ENCODE measurements at regions not wholly inside any gene's neighbourhood (a gene's known extent, or its start where the extent isn't known, plus 50 kb on each side); places are given as distances from the start of the nearest gene placed in this dataset.

DNA sequence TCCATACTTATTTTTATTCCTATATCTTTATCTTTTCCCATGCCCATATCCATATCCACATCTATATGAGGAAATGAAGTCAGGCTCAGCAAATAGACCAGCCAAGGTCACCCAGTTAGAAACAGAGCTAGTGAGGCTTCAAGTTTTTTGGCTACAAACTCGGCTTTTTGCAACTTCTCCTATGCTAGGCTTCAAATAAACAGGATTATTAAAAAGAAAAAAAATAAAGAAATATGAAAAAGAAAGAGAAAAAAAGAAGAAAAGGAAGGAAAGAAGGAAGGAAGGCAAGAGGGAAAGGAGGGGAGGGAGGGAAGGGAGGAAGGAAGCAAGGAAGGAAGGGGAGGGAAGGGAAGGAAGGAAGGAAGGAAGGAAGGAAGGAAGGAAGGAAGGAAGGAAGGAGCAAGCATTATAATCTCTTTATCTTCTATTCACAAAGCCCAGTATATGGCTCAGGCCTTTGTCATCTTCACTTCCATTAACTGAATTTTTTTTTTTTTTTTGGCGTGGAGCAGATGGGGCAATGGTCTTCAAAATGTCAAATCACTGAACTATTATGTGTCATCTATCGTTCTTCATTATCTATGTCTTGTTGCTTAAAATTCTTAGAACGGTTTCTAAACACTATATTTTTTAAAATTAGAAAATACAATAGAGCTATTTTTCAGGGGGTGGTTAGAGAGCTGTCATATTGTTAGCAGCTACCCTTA, 418.2 kb downstream of the VRK1 start:
- DNase-seq = no peak

DNA sequence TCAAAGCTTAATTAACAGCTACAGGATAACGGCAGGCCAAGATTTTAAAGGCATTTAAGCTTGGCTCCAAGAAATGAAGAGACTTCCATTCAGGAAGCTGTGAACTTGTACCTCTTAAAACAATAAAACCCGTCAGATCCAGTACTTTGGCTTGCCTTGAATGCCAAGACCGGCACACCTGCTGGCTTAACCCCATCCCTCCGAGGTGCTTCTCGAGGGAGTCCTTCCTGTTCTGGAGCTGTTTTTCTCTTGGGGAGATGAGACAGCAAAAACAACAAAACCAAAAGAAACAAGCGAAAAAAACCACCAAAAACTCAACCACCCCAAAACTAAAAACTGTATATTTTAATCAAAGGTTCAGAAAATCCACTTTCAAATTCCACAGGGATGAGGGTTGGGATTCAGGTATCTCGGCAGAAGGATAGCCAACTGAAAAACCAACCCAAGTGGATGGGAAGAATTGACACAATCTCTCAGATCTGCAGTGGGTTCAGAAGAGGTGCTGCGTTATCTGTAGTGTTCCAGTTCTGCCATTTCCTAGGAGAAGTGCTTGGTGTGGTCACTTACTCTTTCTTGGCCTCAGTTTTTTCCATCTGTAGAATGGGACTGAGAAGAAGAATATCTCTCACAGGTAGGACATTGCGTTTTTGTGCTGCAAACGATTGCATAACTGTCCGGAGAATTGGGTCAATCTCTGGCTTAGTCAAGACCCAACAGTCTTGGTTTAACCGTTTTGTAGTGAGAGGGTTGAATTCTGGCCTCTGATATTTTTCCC, 420.1 kb downstream of the VRK1 start:
- DNase-seq = no peak

DNA sequence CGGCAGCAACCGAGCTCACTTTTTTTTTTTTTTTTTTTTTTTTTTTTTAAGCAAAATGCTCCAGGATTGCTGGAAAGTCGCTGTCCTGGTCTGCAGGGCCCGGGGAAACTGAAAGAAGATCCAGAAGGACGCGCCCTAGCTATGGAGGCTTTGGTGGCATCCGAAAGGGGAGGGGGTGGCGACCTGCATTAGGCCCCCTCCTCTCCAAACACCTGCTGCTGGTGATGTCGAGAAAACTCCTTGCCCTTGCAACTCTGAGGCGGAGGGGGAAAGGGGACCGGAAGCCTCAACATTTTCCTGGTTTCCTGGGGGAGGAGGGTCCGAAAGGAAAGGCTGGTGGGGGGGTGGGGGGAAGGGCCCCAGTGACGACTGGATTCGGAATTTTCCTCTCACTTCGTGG, 421.1 kb downstream of the VRK1 start:
- DNase-seq = no peak

DNA sequence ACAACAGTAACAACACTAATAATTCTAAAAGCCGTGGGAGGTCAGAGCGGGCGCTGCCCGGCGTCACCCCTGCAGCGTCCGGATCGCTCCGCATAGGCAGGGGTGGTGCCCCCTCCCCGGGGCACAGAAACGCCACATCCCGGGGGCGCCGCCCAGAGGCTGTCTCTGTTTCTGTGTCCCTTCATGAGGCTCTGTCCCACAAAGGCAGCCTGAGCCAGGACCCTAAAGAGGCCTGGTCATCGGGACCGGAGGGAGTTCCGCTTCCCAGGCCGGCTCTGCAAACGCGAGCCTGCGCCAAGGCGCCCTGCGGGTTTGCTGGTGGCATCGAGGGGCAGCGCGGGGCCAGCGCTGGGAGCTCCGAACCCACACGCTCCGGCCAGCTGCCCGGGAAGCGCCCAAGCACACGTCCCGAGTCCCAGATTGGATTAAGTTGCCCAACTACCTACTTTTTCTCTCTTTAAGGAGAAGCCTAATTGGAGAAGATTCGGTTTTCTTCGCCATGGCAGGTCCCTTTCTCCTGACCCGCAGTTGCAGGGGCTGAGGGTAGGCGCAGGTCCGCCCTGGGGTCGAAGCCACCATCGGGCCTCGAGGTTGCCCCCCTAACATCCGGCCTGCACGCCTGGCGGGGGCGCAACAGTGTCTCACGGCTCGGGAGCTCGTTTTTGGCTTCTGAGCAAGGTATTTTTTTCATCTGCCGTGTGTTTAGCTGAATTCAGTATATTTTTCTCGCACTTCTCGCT, 421.7 kb downstream of the VRK1 start:
- DNase-seq = no peak

DNA sequence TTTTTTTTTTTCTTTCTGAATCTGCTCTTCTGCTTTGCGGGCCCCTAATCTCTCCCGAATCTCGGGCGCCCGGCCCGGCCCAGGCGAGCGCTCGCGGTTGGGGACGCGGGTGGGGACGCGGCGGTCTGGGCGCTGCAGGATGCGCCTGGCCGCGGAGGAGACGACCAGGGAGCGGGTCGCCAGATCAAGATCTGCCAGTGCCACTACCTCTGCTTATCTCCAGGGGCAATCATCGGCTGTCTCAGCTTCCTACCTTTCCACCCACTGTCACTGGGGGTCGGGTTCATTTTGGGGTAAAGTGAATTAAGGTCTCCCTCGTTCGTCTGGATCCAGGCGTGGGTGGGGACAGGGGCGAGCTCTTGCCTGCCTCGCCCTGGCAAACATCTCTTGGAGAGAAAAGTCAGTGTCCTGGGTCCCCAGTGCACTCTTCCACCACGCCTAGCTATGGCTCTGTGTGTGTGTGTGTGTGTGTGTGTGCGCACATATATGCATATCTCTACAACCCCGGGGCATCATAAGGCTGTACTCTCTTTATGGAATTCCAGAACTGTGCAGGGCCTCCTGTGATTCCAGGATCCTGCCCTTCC, 422.3 kb downstream of the VRK1 start:
- DNase-seq = no peak

DNA sequence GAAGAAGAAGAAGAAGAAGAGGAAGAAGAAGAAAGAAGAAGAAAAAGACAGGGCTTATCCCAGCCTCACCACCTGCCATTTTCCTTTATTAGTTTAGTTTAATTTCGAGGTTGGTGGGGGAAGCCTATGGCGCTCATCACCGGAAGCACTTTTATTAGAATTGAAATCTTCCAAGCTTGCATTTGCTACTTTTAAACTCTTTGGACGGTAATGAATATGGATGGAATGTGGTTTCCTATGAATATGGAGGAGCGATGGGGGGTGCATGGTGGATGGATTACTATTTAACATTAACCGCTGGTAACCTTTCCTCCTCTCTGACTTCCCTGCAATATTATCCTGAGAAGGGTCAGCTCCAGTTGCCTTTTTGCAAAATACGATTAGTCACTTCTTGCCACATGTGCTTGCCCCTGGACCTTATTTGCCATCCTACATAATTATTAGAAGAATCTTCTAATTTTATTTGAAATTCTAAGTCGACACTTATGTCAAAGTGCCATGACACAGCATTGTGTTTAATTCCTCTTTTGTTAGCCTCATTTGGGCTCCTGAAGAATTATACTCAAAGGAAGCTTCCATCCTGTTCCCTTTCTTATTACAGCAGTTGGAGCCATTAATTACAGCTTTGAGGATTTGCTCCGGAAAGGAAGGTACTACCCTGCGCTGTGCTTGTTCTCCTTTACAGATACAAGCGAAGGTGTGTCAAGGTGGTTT, 424.5 kb downstream of the VRK1 start:
- no peak for DNase-seq

DNA sequence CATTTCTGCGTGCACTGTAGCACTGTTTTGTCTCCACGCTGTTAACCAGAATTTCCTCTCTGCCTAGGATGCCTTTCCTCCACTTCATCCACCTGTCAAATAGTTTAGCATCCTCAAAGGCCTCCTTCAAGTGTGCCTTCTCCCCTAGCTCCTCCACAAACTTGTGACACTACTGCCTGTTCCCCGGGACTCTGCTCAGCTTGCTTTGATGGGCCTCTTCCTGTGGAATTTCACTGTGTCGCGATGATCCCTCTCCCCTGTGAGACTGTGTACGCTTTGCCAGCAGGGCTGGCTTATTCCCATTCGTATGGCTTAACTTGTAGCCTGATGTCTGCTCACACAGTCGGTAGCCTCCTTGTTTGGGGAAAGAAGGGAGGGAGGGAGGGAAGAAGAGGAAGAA, 426.8 kb downstream of the VRK1 start:
- no peak for DNase-seq

DNA sequence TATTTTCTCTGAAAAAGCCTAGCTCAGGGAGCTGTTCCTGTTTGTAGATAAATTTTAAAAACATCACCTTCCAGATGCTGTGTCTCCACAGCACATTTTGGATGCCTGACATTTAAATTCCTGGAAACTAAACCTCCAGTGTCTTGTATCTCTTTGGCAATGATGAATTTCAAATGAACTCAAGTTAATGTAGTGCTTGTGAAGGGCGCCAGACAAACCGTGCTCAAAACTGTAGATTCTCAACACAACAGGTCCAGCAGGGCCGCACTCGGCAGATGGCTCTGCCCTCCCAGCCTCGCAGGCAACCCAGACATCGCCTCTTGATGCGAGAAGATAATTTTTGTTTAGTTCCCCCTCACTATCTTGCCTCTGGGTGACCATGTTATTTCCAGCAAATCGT, 432.9 kb downstream of the VRK1 start:
- DNase-seq = no peak

DNA sequence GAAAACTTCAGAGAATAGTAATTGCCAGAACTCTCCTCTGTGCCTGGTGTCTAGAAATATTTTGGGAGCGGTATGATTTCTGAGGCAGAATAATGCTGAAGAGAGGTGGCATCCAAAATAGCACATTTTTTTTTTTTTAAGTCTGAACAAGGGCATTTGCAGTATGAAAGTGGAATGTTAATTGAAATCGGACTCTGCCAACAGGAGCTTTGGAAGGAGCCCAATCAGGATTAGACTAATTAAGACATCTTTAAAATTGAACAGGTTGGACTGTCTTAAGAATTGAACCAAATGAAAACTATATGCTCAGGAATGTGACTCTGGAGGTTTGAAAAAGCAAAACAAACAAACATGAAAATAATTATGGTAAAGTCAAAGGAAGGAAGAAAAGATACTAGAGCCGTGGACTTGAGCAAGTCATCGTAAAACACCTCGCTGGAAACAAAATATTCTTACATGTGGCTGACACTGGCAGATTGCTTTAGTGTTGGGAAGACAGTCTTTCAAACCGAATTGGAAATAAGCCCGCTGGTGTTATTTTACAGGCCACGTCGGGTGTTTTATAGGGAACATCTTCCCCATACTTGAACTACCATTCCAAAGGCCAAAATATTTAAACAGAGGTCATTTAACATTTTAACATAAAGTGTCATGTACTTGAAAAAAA, 436.3 kb downstream of the VRK1 start:
- DNase-seq = no peak

DNA sequence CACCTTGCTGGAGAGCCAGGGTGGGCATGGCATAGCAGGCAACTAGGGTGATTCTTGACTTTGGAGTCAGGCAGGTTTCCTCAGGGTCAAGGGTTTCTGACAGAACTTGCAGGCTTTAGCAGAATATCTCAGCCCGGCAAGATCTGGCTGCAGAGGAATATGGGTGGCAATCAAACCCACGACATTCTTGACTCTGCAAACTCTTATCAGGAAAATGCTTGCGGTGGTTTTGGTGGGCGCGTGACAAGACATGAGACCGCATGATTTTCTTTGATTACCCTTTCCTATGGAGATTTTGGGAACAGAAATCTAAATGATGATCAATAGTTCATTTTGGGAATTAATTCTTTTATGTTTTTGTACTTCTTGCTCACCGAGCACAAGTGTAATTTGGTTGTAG, 449.5 kb downstream of the VRK1 start:
- DNase-seq = no peak

DNA sequence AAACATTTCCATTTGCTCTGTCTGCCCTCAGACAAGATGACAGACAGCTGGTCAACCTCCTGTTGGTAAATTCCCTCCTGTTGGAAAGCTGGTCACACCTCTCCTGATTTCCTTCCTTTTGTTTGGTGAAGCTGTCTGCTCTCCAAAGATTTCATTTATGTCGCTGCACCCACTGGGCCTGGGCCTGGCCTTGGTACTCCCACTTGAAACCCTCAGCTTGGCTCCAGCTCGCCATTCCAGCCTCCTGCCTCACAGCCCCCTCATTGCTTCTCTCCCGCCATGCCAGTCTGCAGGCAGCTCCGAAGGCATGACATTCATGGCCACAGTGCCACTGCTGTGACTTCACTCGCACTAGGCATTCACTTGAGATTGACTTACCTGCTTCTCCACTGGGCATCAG, 451.8 kb downstream of the VRK1 start:
- DNase-seq = no peak

DNA sequence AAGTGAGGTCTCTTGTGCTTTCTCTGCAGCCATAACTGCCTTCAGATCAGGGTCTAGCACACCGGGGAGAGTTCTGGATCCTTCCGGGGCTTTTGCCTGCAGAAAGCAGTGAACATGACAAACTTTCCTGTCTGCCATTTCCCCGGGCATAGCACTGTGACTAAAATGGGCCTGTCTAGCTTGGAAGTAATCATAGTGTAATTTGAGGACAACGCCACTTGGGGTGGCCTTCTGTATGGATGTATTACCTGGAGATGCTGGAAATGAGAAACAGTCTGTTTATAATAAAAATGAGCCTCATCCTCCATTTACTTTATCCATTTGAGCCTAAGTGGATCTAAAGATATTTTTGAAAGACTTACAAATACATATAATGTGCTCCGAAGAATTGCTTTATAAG, 453.7 kb downstream of the VRK1 start:
- no peak for DNase-seq

DNA sequence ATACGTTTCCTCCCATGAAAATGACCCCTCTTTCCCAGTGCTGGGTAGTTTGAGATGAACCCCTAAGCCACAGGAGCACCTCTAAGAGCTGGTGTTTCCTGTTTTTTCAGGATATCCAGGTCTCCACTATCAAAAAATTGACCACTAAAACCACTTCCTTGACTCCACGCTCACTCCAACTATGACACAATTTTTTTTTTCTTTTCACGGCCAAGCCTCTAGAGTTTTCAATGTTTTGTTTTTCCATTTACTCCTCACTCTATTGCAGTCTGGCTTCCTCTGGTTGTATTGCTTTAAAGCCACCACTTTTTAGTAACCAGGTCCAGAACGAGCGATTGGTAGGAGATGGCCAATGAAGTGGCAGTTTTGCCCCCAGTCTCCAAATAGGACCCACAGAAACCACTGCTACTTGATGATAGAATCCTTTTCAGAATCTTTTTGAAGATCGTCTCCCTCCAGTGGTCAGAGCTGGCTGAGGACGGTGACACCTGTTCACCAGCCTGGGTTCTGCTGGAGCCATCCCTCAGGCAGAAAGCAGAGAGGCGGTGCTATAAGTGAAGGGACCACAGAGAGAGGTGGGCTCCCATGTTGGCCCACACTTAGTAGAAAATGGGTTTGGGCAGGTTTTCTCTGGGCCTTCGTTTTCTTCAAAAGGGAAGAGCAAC, 454.4 kb downstream of the VRK1 start:
- no peak for DNase-seq

DNA sequence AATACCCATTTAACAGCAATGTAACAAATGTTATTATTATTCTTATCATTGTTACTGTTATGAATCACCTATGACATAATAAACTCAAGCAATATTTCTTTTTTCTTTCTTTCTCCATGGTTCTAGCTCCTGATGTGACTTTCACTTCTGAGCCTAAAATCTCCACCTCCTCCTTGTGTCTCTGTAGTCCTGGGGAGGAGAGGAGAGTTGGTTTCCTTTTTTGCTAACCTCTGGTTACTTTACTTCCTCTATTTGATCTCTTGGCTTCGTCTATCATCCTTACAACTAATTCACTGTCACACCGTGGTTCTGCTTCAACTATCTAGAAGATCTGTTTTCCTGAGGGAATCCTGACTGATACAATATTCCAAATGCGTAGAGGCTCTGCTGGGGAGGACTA, 456.6 kb downstream of the VRK1 start:
- no peak for DNase-seq

DNA sequence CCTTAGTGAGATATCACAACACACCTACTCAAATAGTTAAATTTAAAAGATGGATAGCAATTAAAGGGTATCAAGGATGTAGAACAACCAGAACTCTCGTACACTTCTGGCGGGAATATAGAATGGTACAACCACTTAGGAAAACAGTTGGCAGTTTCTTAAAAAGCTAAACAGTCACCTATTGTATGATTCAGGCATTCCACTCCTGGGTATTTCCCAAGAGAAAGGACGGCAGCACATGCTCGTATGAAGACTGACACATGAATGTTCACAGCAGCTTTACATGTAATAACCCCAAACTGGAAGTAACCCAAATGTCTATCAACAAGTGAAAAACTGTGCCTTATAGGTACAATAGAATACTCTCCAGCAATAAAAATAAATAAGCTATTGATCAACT, 465.2 kb downstream of the VRK1 start:
- no peak for DNase-seq

DNA sequence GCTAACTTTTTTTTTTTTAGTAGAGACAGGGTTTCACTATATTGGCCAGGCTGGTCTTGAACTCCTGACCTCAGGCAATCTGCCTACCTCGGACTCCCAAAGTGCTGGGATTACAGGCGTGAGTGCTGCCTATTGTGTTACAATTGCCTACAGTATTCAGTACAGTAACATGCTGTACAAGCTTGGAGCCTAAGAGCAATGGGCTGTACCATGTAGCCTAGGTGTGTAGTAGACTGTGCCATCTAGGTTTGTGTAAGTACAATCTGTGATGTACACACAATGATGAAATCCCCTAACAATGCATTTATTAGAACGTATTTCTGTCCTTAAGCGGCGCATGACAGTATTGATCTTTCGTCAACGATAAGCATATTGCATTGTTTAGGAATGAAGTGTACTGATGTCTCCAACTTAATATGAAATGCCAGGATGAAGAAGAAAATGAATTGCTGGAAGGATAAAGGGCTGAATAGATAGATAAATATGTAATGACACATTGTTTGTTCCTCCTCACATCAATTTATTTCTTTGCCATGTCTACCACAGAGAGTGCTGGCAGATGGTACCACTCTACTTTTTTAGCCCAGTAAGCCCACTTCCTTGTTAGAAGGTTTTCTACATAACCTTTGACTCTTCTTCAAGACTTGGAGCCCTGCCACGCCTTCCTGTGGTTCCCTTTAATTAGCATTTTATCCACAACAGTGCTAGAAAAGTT, 467.5 kb downstream of the VRK1 start:
- no peak for DNase-seq

DNA sequence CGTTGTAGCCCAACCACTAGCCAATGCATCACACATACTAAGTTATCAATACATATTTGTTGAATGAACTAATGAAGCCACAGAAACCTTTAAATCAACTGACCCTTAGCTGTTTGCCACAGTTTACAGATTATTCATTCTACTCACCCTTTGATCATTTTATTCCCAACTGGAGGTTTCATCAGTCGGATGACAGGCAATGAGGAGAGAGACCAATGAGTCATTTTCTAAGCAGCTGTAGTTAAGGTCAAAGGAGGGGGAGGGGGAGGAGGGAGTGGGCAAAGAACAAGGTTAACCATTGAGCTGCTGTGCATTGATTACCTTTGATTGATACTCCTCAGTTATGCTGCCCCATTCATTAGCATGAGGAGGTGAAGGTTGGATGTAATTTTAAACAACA, 469.5 kb downstream of the VRK1 start:
- DNase-seq = no peak

DNA sequence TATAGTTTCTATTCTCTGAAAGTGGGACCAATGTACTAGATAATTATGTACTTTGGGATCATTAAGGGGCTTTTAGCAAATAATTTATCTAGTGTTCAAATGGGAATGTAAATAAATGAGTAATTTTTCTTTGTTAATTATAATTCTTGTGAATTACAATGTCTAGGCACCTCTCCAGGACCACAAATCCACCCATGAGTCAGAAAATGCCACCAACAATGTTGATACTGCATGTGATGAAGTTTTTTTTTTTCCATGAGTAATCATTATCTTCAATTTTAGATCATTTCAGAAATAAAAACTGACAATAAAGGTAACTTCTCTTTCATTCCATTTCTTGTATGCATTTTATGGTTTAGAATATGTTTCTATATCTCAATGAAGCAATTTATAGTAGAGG, 470.3 kb downstream of the VRK1 start:
- DNase-seq = peak; percentile 73

DNA sequence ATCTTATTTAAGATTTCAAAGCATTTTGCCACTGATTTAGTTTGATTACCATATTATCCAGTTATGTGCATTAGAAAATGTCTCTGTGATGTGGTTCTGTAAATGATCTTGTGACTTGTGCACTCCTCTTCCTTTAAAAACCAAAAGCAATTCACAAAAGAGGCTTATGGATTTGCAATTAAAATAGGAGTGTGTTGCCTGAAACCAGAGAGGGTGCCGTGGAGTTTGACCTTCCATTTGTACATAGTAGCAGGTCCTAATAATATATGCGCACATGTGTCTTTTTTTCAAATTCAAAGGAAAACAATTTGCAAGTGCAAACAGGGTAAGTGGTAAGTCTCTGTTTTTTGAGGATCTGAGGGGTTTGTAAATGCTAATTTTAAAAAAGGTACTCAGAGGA, 470.9 kb downstream of the VRK1 start:
- no peak for DNase-seq

DNA sequence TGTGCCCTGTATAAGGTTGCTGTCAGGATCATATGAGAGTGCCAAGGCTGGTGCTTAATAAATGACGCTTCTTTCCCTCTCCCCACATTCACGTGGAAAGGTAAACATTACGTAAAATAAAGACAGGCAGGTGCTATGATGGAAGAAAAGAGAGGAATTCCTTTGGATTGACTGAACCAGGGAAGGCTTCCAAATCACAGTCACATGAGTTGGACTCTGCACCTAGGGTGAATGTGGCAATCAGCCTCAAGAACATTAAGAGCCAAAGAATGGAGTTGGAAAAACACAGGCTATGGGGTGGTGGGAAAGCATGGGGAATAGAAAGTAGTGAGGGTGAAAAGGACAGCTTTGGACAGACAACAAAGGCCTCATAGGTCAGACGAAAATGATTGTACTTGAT, 473.1 kb downstream of the VRK1 start:
- no peak for DNase-seq

DNA sequence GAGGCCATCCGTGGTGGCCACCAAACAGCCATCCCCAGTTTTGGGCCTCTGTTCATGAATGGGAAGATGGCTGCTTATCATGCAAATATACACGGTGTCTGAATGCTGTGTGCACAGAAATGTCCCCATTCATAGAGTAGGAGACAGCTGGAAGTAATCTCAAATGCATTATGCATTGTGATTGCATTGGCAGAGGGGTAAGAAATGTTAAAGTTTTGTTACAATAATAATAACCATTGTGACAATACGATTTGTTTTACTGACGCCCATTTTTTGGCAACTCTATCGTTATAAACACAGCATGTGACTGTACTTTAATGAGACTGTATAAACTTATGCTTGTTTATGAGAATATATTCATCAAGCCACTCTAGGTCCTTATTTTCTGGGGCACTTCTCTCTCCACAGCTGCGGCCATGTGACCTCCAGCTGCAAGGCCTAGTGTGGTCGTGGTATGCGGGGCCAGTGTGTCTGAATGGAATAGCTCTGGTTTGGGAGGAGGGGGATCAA, 474.3 kb downstream of the VRK1 start:
- DNase-seq = no peak

Data from NCI-H1105 treated with DMSO at 0.1 percent for 48 hours (cell line).